ENCODE measurements at regions not wholly inside any gene's neighbourhood (a gene's known extent, or its start where the extent isn't known, plus 50 kb on each side); places are given as distances from the start of the nearest gene placed in this dataset.

DNA sequence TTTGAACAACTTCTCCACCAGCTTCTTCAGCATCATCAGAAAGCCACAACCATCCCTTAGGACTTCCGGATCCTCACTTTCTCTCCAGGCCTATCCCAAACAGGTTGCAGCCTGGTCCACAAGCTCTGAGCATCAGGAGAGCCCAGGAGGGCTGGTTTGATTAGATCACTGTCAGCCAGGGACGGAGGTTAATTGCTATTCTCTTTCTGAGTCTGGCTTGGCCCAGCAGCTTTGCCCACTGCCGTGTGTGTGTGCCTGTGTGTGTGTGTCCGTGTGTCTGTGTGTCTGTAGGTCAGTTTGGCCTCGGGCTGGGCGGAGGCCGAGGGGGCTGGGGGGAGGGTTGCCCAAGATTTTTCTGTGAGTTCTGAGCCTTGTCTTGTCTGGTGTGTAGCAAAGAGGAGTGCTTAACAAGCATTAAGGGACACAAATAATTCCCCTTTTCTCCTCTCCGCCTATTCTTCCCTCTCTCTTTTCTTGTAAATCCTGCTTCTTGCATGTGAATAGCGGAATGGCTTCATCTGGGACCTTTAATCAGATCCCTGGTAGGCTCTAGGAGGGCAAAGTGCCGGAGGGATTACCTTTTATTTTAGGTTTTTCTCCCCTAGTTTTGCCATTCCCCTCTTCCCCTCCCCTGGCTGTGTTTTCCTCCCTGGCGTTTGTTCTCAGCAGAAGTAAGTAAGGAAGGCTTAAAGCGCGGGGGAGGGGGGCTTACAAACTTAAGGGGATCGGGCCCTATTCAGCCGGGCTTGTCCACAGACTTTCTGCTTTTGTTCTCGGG lies 138.2 kb upstream of the LHX5 start:
- DNase-seq = no peak

DNA sequence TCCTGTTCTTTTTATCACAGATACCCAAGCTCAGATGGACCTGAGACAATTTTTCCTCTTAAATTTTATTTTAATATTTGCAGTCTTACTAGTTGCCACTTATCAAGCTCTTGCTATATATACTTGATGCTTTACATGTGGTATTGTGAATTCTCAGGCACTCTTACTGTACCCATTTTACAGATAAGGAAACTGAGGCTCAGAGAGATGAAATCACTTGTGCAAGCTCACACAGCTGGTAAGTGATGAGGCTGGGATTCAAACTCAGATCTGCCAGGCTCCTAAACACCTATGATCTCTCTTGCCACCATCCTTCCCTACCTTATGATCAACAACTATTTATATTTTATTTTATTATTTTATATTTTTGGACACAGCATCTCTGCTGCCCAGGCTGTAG lies 133.0 kb upstream of the LHX5 start:
- DNase-seq = no peak

DNA sequence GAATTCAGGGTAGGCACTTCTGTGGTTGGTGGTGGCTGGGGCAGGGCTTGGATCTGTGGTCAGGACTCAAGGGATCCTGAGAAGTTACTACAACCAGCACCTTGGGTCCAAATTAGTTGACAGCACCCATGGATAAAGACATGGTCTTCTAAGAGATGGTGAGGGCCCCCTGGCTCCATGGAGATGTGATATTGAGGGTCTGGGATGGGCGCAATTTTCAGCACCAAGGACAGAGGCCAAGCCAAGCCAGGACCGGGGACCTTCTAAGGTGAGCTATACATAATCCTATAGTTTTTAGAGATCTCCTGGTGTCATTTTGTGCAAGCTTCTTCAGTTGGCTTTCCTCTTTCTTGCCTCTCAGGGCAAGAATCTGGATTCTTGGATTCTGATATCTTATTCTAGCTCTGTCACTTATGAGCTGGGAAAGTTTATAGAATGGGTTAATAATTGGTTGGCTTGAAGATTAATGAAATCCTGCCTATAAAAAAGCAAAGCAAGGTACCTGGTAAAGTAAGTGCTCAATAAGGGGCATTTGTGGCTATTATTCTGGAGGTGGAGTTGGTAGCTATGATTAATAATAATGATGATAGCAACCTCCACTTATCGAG lies 130.1 kb upstream of the LHX5 start:
- DNase-seq = no peak

DNA sequence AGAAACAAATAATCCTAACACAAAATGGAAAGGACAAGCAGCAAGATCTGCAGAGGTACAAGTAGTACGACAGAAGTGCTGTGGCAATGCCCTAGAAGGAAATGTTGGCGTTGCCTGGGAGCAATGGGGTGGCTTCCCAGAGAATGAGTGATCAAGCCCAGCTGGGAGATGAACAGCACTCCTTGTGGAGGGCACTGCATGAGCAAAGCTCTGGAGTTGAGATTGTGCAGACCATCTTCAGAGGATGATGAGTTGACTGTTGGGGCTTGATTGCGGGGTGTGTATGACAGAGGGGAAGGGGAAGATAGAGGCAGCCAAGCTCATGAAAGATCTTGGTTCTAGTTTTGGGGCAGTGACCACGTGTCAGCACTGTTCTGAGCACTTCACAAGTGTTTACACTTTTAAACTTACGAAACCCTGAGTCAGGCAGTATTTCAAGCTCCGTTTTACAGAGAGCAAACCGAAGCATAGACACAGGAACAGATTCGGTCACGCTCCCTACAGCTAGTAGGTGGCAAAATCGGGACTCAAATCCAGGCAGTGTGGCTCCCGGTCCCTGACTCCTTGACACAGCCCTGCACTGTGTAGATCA lies 127.2 kb upstream of the LHX5 start:
- DNase-seq = no peak

DNA sequence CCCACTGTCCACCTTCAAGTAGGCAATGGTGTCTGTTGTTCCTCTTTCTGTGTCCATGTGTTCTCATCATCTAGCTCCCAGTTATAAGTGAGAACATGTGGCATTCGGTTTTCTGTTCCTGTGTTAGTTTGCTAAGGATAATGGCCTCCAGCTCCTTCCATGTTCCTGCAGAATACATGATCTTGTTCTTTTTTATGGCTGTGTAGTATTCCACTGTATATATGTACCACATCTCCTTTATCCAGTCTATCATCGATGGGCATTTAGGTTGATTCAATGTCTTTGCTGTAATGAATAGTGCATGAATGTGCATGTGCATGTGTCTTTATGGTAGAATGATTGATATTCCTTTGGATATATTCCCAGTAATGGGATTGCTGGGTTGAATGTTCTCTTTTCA lies 123.3 kb upstream of the LHX5 start:
- no peak for DNase-seq

DNA sequence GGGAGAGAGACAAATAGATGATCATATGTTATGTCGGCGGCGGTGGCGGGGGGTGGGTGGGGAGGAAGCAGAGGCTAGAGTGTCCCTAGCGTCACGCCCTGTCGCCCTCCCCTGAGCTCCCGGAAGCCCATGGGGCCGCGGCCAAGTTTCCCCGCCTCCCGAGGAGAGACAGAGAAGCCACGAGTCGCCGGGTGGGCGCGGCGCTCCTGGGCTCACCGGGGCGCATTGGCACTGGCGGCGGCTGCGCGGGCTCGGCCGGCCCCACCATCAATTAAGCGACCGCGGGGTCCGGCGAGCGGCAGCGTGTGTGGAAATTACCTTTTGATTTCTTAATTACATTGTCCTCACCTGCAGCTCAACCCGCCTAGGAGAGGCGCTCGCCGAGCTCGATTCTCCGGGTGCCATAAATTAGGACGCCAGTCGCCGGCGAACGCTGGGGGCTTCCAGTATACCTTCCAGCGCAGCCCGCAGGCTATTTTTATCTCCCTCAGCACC lies 119.9 kb upstream of the LHX5 start:
- DNase-seq = no peak

DNA sequence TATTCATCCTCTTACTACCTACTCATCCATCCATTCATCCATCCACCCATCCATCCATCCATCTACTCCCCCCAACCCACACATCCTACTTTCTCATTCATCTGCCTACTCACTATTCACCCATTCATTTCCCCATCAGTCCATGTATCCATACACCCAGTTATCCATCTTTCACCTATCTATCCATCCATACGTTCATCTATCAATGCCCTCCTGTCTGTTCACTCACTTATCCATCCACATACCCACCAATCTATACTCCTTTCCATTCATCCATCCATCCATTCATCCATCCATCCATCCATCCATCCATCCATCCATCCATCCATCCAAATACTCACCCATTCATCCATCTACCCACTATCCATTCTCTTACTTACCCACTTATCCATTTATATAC lies 117.8 kb upstream of the LHX5 start:
- DNase-seq = no peak

DNA sequence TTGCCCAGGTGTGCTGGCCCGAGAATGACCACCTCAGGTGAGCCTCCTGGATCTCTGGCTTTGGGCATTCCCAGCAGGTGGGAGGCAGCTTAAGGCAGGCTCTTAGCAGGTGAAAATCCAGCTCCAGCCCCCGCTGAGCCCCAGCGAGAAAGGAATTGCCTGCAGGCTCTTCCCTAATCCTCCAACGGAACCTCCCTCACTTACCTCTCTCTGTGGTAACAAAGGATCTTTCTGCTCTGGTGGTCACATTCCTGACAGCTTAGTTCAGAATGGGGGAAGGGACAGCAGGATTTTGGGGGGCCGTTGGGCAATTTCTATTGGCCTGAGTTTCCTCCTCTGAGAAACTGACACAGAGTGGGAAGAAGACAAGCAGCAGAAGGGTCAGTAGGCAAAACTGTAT lies 116.0 kb upstream of the LHX5 start:
- no peak for DNase-seq

DNA sequence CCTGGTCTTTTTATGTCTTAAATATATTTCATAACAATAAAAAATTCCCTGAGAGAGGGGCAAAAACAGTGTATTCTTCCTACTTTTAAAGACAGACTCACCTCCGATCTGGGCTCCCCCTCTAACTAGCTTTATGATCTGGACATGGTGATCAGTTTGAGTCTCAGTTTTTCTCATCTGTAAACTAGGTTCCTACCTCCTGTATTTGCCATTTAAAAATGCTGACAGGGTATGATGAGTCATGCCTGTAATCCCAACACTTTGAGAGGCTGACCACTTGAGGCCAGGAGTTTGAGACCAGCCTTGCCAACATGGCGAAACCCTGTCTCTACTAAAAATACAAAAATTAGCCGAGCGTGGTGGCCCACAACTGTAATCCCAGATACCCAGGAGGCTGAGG lies 114.8 kb upstream of the LHX5 start:
- no peak for DNase-seq

DNA sequence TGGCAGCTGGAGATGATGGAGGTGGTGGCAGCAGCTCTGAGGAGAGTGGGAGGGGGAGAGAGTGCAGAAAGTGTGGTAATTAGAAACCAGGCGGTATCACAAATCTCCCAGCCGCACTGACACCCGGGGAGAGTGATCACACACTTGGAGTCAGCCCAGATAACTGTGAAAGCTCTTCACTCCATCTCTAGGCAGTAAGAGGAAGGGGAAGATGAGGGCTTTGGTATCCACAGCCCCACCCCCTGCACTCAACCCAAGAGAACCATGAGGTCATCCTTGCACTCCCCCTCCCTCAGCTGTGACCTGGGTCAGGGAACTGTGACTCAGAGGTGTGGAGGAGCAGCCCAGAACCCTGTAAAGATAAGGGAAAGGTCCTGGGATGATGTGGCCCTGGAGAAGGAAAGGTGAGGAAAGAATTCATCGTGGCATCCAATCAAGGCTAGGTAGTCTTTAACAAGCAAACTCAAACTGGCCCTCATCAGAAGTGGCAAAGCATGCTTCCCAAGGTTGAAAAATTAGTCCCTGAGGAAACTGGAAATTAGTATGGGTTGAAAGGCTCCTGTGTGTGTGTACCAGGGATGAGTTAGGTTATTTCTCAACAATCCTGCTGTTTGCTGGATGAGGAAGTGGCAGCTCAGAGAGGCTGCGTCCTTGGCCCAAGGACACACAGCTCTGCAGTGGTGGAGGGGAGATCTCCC lies 111.0 kb upstream of the LHX5 start:
- no peak for DNase-seq

DNA sequence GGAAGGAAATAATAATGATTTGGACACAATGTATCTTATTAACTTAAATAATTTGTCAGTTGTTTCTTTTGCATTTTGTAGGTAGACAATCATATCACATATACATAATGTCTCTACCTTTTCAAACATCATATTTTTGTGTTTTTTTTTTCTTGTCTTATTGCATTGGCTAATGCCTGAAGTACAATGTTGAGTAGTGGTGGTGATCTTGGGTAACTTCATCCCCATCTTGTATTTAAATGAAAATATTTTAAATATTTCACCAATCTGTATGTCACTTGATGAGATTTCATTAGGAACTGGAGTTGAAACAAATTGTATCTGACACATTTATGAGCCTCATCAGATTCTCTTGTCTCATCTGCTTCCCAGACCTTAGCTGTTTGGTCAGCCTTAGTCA lies 109.7 kb upstream of the LHX5 start:
- DNase-seq = no peak

DNA sequence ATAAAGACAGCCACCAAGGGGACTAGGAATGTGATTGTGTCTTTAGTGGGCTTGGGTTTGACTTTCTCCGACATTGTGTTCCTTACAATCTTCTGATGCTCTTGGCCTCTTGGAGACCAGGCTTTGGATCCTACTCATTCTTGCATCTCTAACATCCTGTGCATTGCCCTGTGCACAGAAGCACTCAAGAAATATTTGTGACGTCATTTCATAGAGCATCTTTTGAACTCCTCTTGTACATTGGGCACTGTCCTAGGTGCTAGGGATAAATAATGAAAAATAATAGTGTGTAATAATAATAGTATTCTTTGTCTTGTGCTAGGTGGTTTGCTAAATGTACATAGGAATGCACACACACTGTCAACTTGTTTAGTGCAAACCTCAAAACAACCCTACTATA lies 108.8 kb upstream of the LHX5 start:
- no peak for DNase-seq

DNA sequence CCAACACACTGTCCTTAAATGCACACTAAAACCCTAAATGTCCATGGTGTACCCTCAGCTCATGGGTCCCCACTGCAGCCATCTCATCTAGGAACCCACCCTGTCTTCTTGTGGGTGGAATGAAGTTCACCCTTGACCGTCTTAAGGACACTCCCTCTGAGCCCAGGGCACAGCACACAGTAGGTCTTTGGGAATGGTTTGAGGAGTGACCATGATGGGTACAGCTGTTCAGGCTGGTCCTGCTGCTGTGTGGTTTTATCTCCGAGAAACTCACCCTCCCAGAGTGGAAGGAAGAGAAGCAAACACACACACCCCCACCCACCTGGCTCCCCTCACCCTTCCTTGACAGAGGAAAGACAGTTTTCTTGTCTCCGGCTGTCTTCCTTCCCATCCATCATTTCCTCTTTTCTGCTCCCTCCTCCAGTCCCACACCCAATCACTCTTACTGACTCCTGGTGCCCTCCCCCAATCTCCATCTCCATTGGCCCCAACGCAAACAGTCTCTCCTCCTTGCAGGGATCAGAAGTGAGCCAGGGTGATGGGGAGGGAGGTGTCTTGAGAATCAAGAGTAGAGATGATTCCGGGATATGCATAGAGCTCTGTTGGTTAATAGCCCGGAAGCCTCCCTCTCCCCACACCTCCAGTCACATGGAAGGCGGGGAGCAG lies 105.9 kb upstream of the LHX5 start:
- no peak for DNase-seq

DNA sequence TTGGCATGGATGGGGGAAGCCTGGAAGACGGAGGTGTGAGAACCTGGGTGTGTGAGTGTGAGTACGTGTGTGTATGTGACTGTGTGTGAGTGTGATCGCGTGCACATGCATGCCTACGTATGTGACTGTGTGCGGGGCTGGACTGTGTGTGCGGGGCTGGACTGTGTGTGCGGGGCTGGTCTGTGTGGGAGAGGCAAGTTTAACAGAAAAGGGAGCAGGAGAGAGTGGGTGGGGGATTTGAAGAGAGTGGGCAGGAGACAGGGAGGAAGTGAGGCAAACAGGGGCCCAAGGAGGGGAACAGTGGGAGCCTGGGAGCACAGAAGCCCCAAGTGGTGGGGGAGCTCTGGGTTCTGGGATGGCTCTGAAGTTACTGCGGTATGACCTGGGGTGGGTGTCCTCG lies 103.7 kb upstream of the LHX5 start:
- DNase-seq = no peak

DNA sequence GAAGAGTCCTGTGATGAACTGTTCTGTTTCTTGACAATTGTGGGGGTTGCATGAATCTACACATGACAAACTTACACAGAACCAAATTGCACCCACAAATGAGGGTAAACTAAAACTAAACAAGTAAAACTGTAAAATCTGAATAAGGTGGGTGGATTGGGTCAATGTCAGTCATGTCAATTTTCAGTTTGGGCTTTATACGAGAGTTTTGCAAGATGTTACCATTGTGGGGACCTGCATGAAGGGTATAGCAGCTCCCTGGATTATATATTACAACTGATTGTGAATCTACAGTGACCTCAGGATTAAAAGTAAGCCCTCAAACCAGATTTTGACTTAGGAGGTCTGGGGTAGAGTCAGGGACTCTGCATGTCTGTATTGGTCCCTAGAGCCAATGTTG lies 101.5 kb upstream of the LHX5 start:
- no peak for DNase-seq

DNA sequence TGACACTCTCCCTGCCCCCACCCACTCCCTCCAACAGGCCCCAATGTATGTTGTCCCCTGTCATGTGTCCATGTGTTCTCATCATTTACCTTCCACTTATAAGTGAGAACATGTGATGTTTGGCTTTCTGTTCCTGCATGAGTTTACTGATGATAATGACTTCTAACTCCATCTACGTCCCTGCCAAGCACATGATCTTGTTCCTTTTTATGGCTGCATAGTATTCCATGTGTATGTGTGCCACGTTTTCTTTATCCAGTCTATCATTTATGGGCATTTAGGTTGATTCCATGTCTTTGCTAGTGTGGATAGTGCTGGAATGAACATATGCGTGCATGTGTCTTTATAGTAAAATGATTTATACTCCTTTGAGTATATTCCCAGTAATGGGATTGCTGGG lies 100.0 kb upstream of the LHX5 start:
- DNase-seq = no peak

DNA sequence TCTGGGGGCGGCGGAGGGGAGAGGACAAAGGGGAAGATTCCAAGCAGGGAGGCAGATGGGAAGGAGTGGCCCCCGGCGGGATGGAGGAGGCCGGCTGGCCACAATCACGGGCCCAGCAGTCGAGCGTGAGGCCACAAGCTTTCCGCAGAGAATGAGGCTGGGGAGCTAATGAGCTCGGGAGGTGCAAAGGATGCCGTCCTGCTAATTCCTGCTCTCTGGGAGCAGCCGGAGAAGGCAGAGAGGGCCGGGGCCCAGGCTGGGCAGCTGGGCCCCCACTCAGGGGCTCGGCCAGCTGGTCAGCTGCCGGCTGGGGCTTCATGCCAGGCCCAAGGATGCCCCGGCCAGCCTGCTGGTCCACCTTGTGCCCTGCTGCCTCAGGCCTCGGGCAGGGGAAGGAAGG lies 98.1 kb upstream of the LHX5 start:
- no peak for DNase-seq

DNA sequence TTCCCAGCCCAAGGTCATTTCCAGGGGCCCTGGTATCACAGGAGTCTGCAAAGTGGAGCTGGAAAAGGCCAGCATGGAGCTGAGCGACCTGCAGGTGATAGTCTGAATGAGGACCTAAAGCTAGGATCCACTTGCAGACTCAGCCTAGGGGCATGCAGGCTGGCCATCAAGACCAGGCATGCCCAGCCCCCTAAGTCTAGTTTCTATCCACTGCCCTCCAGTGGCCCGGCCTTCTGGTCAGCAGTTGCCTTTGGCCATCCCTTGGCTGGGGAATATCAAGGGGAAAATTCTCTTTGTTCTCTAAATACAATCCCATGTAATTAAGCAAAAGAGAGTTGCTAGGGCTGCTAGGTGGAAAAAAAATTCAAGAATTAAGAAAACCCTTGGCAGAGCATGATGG lies 96.3 kb upstream of the LHX5 start:
- no peak for DNase-seq

DNA sequence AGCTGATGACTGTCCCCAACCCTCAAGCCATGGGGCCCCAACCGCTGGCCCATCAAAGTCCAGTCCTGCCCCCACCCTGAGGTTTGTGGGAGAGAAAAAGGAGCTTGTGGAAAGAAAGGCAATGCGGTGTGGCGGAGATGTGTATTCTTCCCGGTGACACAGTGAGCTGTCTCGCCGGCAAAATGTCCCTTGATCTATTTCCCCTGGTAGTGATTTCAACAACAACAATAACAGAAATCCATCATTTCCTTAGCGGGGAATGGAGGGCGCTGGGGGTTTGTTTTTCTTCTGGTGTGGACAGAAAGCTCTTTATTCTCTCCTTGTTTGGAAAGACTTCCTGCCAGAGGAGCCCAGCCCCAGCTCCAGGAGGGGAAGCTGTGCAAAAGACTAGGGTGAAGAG lies 93.7 kb upstream of the LHX5 start:
- DNase-seq = no peak

DNA sequence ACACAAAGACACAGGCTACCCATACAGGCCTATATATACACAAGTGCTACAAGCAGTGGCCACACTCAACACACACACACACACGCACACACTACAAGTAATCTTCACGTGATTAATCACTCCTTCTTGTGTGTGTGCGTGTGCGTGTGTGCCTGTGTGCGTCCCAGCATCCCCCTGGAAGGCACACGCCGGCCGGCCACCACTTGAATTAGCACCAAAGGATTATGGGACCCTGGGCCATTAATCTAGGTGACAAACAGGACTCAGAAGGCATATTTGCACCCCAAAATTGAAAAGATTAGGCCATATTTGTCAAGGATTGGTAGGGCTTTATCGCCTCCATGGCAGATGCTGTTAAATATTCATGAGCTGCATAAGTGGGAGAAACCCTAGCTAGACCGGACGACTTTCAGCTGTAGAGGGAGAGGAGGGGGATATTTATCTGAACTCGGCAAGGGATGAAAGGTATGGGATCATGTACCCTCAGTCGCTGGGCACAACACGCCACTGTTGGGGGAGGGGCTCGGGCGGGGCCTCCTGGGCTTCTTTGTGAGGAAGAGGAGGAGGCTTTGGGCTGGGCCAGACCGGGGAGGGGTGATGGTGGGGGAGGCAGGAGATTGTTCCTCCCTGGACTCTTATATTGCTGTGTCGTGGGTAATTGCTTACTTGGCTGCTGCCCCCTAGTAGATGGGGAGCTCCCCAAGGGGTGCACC lies 89.6 kb upstream of the LHX5 start:
- DNase-seq = no peak

DNA sequence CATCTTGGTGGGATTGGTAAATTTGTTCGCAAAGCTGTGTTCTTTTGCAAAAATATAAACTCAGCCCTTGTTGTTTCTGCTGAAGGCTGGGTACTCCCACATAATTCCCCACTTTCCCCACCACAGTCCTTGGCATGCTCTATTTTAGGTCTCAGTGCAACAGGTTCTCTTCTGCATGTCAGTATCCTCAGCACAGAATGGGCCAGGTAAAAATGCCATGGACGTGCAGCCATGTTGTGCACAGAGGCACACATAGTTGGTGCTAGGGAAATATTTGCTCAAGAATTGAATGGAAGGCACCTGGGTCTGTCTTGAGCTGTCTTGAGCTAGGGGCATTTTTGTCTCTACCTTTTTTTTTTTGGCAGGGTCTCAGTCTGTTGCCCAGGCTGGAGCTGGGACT lies 87.8 kb upstream of the LHX5 start:
- no peak for DNase-seq

DNA sequence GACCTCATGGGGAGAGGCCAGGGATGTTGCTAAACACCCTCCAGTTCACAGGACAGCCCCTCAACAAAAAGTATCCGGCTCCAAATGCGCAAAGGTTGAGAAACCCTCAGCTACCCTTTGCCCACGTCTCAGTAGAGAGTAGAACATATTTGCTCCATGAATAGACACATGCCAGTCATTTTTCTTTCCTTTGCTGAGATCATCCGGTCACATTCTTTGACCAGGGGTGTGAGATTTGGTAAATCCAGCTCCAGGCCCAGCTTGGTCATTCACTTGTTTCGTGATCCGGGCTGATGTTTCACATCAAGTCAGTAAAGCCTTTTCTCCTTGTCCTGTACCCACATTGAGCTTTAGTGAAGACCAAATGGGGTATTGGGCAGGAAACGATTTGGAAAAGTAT lies 83.6 kb upstream of the LHX5 start:
- no peak for DNase-seq

DNA sequence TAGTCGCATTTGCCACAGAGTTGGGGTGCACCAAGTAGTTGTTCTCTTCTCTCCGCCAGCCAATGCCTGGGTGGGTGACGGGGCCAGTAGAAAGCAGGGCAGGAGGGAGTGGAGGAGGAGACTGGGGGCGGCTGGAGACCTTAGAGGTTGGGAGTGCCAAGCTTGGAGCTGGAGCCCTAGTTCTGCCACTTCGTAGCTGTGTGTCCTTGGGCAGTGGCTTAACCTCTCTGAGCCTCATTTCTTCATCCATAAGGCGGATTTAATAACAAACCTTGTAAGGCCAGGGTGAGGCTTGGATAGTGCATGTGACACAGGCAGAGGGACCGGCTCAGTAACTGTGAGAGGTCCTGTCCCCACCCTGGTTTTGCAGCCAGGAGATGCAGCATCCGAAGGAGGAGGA lies 81.1 kb upstream of the LHX5 start:
- no peak for DNase-seq
